ENCODE measurements at regions not wholly inside any gene's neighbourhood (a gene's known extent, or its start where the extent isn't known, plus 50 kb on each side); places are given as distances from the start of the nearest gene placed in this dataset.

GRCh38 chr12:91561301-91561957 is 378.8 kb upstream of the DCN start:
- H3K9me3 ChIP-seq: peaks cover 0 to 3% of the 10 kb centered on the region in 2 donors
- no peaks in the 10 kb centered on the region for H3K27me3 ChIP-seq
- TF ChIP-seq POLR2A (IDR thresholded peaks at IDR 0.05): no peak
- TF ChIP-seq, protein P1, sequence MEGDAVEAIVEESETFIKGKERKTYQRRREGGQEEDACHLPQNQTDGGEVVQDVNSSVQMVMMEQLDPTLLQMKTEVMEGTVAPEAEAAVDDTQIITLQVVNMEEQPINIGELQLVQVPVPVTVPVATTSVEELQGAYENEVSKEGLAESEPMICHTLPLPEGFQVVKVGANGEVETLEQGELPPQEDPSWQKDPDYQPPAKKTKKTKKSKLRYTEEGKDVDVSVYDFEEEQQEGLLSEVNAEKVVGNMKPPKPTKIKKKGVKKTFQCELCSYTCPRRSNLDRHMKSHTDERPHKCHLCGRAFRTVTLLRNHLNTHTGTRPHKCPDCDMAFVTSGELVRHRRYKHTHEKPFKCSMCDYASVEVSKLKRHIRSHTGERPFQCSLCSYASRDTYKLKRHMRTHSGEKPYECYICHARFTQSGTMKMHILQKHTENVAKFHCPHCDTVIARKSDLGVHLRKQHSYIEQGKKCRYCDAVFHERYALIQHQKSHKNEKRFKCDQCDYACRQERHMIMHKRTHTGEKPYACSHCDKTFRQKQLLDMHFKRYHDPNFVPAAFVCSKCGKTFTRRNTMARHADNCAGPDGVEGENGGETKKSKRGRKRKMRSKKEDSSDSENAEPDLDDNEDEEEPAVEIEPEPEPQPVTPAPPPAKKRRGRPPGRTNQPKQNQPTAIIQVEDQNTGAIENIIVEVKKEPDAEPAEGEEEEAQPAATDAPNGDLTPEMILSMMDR (IDR thresholded peaks at IDR 0.05): no peak
- intact Hi-C loops (cut with DNase I; ENCODE audit: low total_unique reads): no loop called here
- H3K36me3 ChIP-seq: no peaks in the 10 kb centered on the region
- no peak for DNase-seq
- H3K4me3 ChIP-seq: no peak overlapping the region
- no peak overlapping the region for H3K27ac ChIP-seq
- H3K4me1 ChIP-seq: peaks cover 0 to 4% of the 10 kb centered on the region in 2 donors

DNA sequence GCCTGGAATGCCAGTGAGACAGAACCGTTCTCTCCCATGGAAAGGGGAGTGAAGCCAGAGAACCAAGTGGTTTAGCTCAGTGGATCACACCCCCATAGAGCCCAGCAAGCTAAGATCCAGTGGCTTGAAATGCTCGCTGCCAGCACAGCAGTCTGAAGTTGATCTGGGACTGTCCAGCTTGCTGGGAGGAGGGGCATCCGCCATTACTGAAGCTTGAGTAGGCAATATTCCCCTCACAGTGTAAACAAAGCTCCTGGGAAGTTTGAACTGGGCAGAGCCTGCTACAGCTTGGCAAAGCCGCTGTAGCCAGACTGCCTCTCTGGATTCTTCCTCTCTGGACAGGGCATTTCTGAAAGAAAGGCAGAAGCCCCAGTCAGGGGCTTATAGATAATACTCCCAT is 374.3 kb upstream of the DCN start:
- peaks cover 0 to 3% of the 10 kb centered on the region in 2 donors for H3K9me3 ChIP-seq
- no peak overlapping the region for H3K27ac ChIP-seq
- H3K36me3 ChIP-seq: no peaks in the 10 kb centered on the region

DNA sequence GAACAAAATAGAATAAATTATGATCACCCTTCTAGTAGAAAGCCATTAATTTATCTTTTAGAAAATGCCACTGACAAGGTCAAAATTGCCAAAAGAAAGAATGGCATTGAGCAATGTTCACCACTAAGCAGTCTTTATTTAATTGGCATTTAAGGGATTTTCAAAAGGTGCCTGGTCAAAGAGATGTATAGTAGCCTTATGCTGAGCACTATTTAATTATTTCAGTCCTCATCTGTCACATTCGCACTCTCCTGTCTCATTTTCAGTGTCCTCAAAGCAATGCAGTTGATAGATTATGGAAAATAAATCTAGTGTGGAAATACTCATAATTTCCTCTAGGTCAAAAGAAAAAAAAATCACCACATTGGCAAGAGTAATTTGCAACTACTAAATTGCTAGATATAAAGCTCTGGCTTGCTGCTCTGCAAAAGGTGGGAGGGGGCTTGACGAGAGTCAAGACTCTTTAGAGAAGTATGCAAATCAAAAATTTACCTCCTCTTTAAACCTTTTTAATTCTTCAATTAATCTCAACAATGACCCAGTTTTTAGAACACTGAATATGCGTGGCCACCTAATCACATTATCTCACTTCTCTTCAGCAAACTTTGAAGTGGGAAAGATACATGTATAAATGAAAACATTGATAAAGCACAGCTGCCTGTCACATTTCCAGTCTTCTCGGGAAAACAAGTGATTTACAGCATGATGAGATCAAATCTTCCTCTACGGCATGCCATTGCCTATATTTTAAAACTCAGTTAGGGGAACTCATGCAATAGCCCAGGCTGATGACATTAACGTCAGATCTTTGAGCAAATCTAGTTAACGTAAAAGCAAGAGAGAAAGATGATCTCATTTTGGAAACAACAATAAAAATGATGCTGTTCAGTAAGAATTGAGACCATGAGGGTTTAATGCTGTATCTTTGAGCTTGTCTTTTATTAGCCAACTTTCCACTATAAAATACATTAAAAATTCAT is 373.1 kb upstream of the DCN start:
- intact Hi-C loops (cut with DNase I; ENCODE audit: low total_unique reads): no loop called here
- no peaks in the 10 kb centered on the region for H3K36me3 ChIP-seq
- no peak for TF ChIP-seq POLR2A (IDR thresholded peaks at IDR 0.05)
- TF ChIP-seq, protein P1 (IDR thresholded peaks at IDR 0.05): no peak
- H3K27ac ChIP-seq: no peak overlapping the region
- DNase-seq: no peak
- no peaks in the 10 kb centered on the region for H3K27me3 ChIP-seq
- no peaks in the 10 kb centered on the region for H3K4me1 ChIP-seq
- H3K9me3 ChIP-seq: peaks cover 0 to 3% of the 10 kb centered on the region in 2 donors
- no peak overlapping the region for H3K4me3 ChIP-seq

More for the DNA sequence above, 374.3 kb upstream of the DCN start:
- Histone ChIP-seq H3K4me3 (no peak overlapping the region), H3K4me1 (no peaks in the 10 kb centered on the region), H3K27me3 (no peaks in the 10 kb centered on the region)
- no peak for DNase-seq
- intact Hi-C loops (cut with DNase I; ENCODE audit: low total_unique reads): no loop called here
- no peak for TF ChIP-seq POLR2A (IDR thresholded peaks at IDR 0.05)
- TF ChIP-seq, protein P1 (IDR thresholded peaks at IDR 0.05): no peak

- Histone ChIP-seq H3K4me1 (no peaks in the 10 kb centered on the region), H3K36me3 (no peaks in the 10 kb centered on the region), H3K27me3 (no peaks in the 10 kb centered on the region), H3K4me3 (no peak overlapping the region), H3K27ac (no peak overlapping the region), H3K9me3 (no peaks in the 10 kb centered on the region)
- DNase-seq: no peak
- TF ChIP-seq, protein P1 (IDR thresholded peaks at IDR 0.05): no peak
- intact Hi-C loops (cut with DNase I; ENCODE audit: low total_unique reads): no loop called here
Observed at GRCh38 chr12:91551927-91552326, 369.3 kb upstream of the DCN start.

- no peaks in the 10 kb centered on the region for H3K4me1 ChIP-seq
- no peaks in the 10 kb centered on the region for H3K27me3 ChIP-seq
- no peak overlapping the region for H3K4me3 ChIP-seq
- no peak overlapping the region for H3K27ac ChIP-seq
- no peak for DNase-seq
- no peaks in the 10 kb centered on the region for H3K9me3 ChIP-seq
- intact Hi-C loops (cut with DNase I; ENCODE audit: low total_unique reads): no loop called here
- H3K36me3 ChIP-seq: no peaks in the 10 kb centered on the region
- no peak for TF ChIP-seq POLR2A (IDR thresholded peaks at IDR 0.05)
- TF ChIP-seq, protein P1 (IDR thresholded peaks at IDR 0.05): no peak
Observed at GRCh38 chr12:91551242-91551641, 368.6 kb upstream of the DCN start.

All from uterus (tissue), 3 donors.